HUES48 (cell line): ENCODE measurements at regions not wholly inside any gene's neighbourhood (a gene's known extent, or its start where the extent isn't known, plus 50 kb on each side); places are given as distances from the start of the nearest gene placed in this dataset.

Experiments used
- H3K27ac ChIP-seq: one replicate; pipeline ENCODE4 v1.7.0; 2013; ENCODE audit warnings: low read depth, low read length, inconsistent platforms
- H3K27me3 ChIP-seq: 2 replicates; pipeline ENCODE4 v1.6.1; 2013; ENCODE audit warnings: mild to moderate bottlenecking, low read length; ENCODE audit not compliant: control insufficient read depth, insufficient read depth
- H3K36me3 ChIP-seq: 2 replicates; pipeline ENCODE4 v1.6.1; 2013; ENCODE audit warnings: low read length; ENCODE audit not compliant: control insufficient read depth, insufficient read depth
- H3K4me1 ChIP-seq: 2 replicates; pipeline ENCODE4 v1.6.1; 2013; ENCODE audit warnings: mild to moderate bottlenecking, low read length; ENCODE audit not compliant: control insufficient read depth, insufficient read depth
- H3K4me3 ChIP-seq: 2 replicates; pipeline ENCODE4 v1.5.1; 2013; ENCODE audit warnings: mild to moderate bottlenecking, low read depth, low read length
- H3K9ac ChIP-seq: 2 replicates; pipeline ENCODE4 v1.6.1; 2013; ENCODE audit warnings: mild to moderate bottlenecking, low read depth, low read length, moderate library complexity
- H3K9me3 ChIP-seq: 2 replicates; pipeline ENCODE4 v1.6.1; 2013; ENCODE audit warnings: low read length; ENCODE audit not compliant: control insufficient read depth, insufficient read depth

DNA sequence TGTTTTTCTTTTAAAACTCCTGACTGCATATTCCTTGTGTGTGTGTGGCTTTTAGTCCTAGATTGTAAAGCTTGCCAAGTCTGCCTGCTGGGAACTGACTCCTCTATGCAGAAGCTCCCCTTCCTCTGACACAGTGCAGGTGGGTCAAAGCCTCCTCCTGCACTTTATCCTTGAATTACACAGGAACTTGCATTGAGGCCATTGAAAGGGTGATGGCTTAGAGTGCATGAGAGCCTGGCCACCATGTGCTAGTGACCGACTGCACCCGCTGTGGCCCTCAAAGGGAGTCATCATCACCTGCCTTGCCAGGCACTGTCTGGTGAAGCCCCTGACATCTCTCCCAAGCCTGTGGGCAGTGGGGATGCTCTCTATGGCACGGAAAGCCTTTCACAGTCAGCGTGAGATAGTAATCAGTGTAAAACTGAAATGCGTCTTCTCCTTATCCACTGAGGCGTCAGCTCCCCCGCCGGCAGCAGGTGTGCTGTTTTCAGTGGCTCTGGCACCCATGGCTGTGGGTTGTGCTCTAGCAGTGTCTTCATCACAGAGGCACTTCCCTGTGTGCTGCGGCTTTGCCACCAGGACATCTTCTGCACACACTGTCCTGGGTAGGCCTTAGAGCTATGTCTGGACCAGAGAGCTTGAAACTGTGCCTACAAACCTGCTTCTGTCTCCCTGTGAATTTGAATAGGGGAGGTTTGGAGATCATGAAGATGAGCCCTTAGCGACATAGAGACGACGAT, 87.9 kb downstream of the THBS2 start:
- Histone ChIP-seq H3K27ac (no peak overlapping the region), H3K9me3 (peaks cover 6% of the 10 kb centered on the region; the same call in 1 of the 2 replicates), H3K9ac (no peak overlapping the region), H3K4me1 (no peaks in the 10 kb centered on the region), H3K4me3 (no peak overlapping the region), H3K27me3 (no peaks in the 10 kb centered on the region), H3K36me3 (no peaks in the 10 kb centered on the region)

DNA sequence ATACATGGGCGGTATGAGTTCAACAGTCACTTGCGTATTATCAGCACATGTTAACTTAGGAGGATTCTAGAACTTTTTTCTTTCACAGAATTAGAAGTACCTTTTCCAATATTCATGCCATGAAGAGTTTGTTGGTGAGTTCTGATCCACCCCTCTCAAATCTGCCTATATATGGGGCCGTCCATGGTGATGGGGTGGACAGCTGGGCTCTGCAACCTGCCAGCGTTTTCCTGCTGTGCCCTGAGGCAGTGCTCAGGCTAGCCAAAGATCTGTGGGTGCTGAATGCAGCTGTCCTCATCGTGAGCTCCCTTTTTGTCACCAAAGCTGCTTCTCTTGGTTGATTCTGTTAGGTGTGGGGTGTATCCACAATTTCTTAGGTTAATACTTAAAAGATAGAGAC, 88.7 kb downstream of the THBS2 start:
- Histone ChIP-seq H3K4me3 (no peak overlapping the region), H3K9me3 (peaks cover 6% of the 10 kb centered on the region; the same call in 1 of the 2 replicates), H3K27me3 (no peaks in the 10 kb centered on the region), H3K9ac (no peak overlapping the region), H3K36me3 (no peaks in the 10 kb centered on the region), H3K4me1 (no peaks in the 10 kb centered on the region), H3K27ac (no peak overlapping the region)

DNA sequence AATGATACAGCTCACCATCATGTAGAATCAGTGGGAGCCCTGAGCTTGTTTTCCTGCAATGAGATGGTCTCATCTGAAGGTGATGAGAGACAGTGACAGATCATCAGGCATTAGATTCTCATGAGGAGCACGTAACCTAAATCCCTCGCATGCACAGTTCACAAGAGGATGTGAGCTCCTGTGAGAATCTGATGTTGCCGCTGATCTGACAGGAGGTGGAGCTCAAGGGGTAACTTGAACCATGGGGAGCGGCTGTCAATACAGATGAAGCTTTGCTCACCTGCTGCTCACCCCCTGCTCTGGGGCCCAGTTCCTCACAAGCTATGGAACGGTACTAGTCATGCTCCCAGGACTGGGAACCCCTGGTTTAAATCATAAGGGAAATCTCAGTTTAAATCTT, 89.2 kb downstream of the THBS2 start:
- H3K9ac ChIP-seq, result no peak overlapping the region
- peaks cover 6% of the 10 kb centered on the region; the same call in 1 of the 2 replicates for H3K9me3 ChIP-seq
- no peaks in the 10 kb centered on the region for H3K27me3 ChIP-seq
- no peaks in the 10 kb centered on the region for H3K36me3 ChIP-seq
- H3K27ac ChIP-seq, result no peak overlapping the region
- no peaks in the 10 kb centered on the region for H3K4me1 ChIP-seq
- H3K4me3 ChIP-seq, result no peak overlapping the region

GRCh38 chr6:169163411-169163901, 90.2 kb downstream of the THBS2 start:
- Histone ChIP-seq H3K4me3 (no peak overlapping the region), H3K9me3 (peaks cover 6% of the 10 kb centered on the region; the same call in 1 of the 2 replicates), H3K4me1 (no peaks in the 10 kb centered on the region), H3K36me3 (no peaks in the 10 kb centered on the region), H3K27ac (no peak overlapping the region), H3K27me3 (no peaks in the 10 kb centered on the region), H3K9ac (no peak overlapping the region)

DNA sequence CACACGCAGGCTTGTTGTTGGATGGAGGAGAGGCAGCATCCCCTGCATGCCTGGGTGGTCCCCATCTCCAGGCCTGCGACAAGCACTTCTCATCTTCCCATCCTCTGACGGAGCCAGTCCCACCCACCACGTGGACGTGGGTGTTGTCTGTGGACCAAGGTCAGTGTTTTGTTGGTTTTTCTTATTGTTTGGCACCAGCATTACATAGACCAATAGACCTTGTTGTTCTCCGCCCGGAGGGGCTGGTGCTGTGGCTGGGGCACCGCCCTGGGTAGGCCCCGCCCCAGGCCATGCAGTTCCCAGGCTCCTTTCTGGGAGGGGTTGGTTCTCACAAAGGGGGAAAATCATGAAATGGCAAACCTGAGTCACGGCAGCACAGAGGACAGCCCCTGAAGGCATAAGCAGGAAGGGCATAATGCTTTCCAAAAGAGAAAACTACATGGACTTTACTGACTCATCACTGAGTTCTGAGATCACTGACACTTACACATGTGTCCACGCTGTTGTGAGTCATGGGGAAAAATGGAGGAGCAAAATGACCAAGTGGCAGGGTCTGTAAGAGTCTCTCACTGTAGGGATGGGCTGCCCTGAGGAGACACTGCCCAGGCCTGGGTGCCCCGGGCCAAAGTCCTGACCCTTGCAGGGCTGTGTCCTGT, 90.8 kb downstream of the THBS2 start:
- H3K9ac ChIP-seq, result no peak overlapping the region
- no peak overlapping the region for H3K4me3 ChIP-seq
- no peaks in the 10 kb centered on the region for H3K36me3 ChIP-seq
- no peak overlapping the region for H3K27ac ChIP-seq
- H3K9me3 ChIP-seq, result peaks cover 6% of the 10 kb centered on the region; the same call in 1 of the 2 replicates
- H3K27me3 ChIP-seq, result no peaks in the 10 kb centered on the region
- no peaks in the 10 kb centered on the region for H3K4me1 ChIP-seq

DNA sequence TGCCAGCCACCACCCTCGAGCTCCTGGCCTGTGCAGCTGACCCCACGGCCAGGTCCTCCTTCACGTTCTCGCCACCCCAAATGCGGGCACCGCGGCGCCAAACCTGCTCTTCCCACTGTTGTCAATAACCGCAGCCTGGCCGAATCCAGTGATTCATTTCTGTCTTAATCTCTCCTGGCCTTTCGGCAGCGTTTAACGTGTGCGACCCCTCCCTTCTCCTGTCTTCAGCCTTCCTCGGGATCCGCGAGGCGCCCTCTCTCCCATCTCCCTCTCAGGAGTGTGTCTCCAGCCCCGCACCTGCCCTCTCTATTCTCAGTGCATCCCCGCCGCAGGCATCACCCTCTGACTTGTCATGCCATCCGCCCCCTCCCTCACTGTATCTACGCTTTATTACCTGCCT, 91.4 kb downstream of the THBS2 start:
- Histone ChIP-seq H3K27ac (no peak overlapping the region), H3K4me3 (no peak overlapping the region)

DNA sequence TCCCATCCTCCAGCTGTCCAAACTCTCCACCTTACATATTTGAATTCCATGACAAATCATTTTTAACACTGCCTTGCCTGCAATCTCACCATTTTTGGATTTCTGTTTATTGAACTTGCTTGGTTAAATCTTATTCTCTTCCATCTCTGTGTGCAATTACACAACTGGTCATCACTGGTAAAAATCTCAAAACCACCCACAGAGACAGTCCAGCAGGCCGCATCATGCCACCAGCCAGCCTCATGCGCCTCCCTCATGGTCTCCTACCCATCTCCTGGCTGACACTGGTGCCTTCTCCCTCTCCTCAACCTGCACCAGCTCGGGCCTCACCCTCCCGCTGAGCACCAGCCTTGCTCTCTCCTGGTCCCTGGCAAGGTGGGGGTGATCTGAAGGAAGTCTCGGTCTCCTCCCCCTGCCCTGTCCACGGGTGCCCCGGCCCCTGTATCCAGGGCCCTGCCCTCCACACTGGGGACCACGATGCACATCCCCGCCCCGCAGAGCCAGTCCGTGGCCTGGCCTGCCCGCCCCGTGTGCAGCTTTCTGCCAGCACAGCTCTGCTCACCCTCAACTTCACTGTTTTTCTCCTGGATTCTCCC, 92.0 kb downstream of the THBS2 start:
- H3K27me3 ChIP-seq, result no peaks in the 10 kb centered on the region
- H3K4me1 ChIP-seq, result no peaks in the 10 kb centered on the region
- H3K4me3 ChIP-seq, result no peak overlapping the region
- no peaks in the 10 kb centered on the region for H3K36me3 ChIP-seq
- no peak overlapping the region for H3K9ac ChIP-seq
- H3K27ac ChIP-seq, result no peak overlapping the region
- H3K9me3 ChIP-seq, result peaks cover 6% of the 10 kb centered on the region; the same call in 1 of the 2 replicates

More for the DNA sequence above, 91.4 kb downstream of the THBS2 start:
- H3K27me3 ChIP-seq, result no peaks in the 10 kb centered on the region
- no peaks in the 10 kb centered on the region for H3K36me3 ChIP-seq
- H3K9me3 ChIP-seq, result peaks cover 6% of the 10 kb centered on the region; the same call in 1 of the 2 replicates
- no peak overlapping the region for H3K9ac ChIP-seq
- H3K4me1 ChIP-seq, result no peaks in the 10 kb centered on the region

DNA sequence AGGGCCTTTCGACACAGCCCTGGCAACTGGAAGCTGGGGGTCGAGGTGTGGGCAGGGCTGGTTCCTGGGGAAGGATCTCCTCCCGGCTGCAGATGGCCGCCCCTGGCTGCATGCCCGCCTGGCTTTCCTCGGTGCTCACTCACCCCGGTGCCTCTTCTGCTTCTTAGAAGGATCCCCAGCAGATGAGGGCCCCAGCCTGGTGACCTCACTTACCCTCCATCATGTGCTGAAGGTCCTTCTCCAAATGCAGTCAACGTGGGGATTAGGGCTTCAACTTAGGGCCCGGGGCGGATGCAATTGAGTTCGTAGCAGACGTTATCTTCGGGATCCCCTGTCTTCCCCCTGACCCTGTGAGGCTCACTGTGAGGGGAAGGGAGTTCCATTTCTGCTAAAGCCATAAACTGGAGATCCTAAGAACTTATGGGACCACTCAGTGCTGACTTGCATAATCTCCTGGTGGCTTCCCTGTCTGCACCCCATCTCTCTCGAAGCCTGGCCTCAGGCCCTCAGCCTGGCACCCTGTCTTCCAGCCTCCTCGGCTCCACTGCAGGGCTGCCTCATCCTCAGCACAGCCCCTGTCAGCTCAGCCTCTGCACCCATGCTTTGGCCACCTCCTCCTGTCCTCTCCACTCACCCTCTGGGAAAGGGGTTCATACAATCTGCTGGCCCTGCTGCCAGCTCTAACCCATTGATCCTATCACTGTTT, 92.6 kb downstream of the THBS2 start:
- Histone ChIP-seq H3K4me3 (no peak overlapping the region), H3K9me3 (peaks cover 6% of the 10 kb centered on the region; the same call in 1 of the 2 replicates), H3K27ac (no peak overlapping the region)

GRCh38 chr6:169160091-169160854, 93.4 kb downstream of the THBS2 start:
- H3K27ac ChIP-seq, result no peak overlapping the region
- H3K4me1 ChIP-seq, result no peaks in the 10 kb centered on the region
- no peak overlapping the region for H3K9ac ChIP-seq
- H3K27me3 ChIP-seq, result no peaks in the 10 kb centered on the region
- H3K9me3 ChIP-seq, result peaks cover 6% of the 10 kb centered on the region; the same call in 1 of the 2 replicates
- H3K36me3 ChIP-seq, result no peaks in the 10 kb centered on the region
- no peak overlapping the region for H3K4me3 ChIP-seq

More for the DNA sequence above, 92.6 kb downstream of the THBS2 start:
- Histone ChIP-seq H3K9ac (no peak overlapping the region), H3K4me1 (no peaks in the 10 kb centered on the region), H3K27me3 (no peaks in the 10 kb centered on the region), H3K36me3 (no peaks in the 10 kb centered on the region)

GRCh38 chr6:169159331-169159730, 94.3 kb downstream of the THBS2 start:
- no peak overlapping the region for H3K27ac ChIP-seq
- H3K27me3 ChIP-seq, result no peaks in the 10 kb centered on the region
- H3K4me3 ChIP-seq, result no peak overlapping the region
- H3K36me3 ChIP-seq, result no peaks in the 10 kb centered on the region
- no peaks in the 10 kb centered on the region for H3K4me1 ChIP-seq
- peaks cover 4% of the 10 kb centered on the region; the same call in 1 of the 2 replicates for H3K9me3 ChIP-seq
- no peak overlapping the region for H3K9ac ChIP-seq
